ENCODE measurements at regions not wholly inside any gene's neighbourhood (a gene's known extent, or its start where the extent isn't known, plus 50 kb on each side); places are given as distances from the start of the nearest gene placed in this dataset.

- DNase-seq (ENCODE audit: low read depth, low spot score), result no peak
Observed at GRCh38 chr18:61159246-61159645, 174.0 kb upstream of the CDH20 start.

DNA sequence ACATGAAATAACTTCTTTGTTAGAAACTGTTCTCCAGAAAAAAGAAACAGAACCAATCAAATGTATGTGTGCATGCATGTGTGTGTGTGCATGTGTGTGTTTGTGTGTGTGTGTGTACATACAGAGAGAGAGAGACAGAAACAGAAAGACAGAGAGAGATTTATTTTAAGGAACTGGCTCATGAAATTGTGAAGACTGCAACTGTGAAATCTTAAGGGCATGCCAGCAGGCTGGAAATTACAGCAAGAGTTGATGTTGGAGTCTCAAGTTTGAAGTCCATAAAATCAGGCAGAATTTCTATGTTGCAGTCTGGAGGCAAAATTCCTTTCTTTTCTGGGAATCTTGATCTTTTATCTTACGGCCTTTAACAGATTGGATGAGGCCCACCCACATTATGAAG, 168.9 kb upstream of the CDH20 start:
- DNase-seq (ENCODE audit: low read depth, low spot score), result no peak

GRCh38 chr18:61167902-61168301, 165.3 kb upstream of the CDH20 start:
- no peak for DNase-seq (ENCODE audit: low read depth, low spot score)

GRCh38 chr18:61169386-61169785, 163.8 kb upstream of the CDH20 start:
- no peak for DNase-seq (ENCODE audit: low read depth, low spot score)

- DNase-seq (ENCODE audit: low read depth, low spot score), result no peak
Observed at GRCh38 chr18:61172624-61173023, 160.6 kb upstream of the CDH20 start.

DNA sequence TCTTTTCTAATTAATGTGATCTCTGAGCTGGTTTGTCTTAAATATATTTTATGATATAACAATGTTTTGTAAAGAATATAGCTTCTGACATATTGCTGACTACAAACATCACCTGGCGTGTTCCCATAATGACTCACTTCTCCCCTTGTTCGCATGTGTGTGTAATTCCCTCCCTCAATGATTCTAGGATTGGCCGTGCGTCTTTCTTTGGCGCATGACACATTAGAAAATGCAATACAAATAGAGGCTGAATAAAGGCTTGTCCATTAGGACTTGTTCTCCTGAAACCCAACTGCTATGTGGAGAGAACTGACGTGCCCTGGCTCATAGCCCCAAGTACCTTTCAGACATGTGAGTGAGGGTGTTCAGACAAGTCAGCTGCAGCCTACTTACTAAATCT, 159.7 kb upstream of the CDH20 start:
- DNase-seq (ENCODE audit: low read depth, low spot score), result no peak

DNA sequence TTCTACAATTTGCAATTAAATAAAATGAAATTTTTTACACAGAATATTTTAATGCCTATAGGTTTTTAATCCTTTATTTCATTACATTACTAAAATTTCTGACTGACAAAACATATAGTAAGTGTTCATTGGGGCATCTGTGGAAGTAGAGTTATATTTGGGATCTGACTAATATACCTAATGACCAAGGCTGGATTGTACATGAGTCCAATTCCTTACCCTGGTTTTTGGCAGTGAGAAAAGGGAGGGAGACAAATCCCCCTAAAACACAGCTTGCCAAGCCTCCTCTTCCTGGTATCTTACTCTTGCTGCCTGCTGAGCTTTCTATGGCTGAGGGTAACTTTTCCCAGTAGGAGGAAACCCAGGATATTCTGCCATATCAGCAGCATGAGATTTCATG, 149.4 kb upstream of the CDH20 start:
- no peak for DNase-seq (ENCODE audit: low read depth, low spot score)

DNA sequence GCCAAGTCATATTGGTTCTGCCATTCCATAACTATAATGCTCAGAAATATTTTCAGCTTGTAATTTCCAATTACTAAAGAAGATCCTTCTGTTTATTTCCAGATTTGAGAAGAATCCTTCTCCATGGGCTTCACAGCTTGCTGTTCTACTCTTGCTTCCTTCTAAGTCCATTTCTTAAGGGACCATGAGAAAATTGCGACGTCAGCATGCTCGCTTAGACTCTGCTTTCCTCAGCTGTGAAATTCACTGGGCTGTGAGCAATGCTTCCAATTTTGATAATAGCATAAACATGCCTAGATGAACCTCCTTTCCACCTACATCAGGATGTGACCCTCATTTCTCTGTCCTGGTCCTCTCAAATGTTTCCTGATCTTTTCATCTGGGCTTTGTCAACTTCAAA, 145.3 kb upstream of the CDH20 start:
- DNase-seq (ENCODE audit: low read depth, low spot score), result no peak

DNA sequence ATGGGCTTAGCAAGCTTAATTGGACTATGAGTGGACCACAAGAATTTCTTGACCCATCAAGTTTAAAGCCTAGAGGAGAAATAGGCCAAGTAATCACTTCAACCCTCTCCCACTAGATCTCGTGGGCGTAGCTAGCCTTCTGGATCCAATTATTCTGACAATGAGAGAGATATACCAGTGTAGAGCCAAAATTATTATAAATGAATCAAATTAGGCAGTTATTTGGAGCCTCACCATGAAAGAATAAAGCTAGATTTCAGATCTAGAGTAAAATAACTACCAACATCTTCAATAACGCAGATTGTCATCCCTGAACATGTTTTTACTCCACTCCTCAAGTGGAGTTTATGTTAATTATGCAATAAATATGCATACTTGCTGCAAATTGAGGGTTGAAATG, 143.9 kb upstream of the CDH20 start:
- no peak for DNase-seq (ENCODE audit: low read depth, low spot score)

GRCh38 chr18:61194726-61195125, 138.5 kb upstream of the CDH20 start:
- DNase-seq (ENCODE audit: low read depth, low spot score), result no peak

DNA sequence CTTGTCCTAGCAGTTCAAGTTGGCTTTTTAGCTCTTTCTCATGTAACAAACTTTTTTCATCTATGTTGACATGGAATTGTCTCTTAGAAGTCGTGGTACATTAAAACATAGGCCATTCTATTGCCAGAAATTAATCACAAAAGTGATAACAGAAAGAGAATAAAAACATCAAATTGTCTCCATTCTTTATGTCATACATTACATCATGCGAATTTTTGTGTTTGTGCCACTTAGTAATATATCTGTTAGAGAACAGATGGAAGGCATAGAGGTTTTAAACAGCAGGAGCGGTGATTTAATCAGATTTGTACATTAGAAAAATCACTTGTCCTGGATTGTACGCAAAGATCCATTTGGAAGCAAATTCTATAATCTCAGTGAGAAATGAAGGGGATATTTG, 136.5 kb upstream of the CDH20 start:
- no peak for DNase-seq (ENCODE audit: low read depth, low spot score)

DNA sequence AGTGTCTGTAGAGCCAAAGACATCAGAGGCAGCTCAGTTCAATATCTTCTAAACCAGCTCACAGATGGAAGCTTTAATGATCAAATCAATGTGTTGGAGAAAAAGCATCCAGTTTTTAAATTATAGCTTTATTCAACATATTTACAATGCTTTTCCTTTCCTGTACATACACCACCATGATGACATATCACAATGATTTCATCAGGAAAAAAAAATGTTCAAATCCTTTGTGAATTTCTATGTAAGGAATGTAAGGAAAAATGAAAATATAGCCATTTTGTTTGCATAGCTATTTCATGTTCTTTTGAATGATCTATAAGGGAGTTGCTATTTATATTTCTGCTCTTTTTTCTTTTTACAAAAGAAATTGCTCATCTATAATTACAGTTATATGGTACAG, 134.7 kb upstream of the CDH20 start:
- no peak for DNase-seq (ENCODE audit: low read depth, low spot score)

DNA sequence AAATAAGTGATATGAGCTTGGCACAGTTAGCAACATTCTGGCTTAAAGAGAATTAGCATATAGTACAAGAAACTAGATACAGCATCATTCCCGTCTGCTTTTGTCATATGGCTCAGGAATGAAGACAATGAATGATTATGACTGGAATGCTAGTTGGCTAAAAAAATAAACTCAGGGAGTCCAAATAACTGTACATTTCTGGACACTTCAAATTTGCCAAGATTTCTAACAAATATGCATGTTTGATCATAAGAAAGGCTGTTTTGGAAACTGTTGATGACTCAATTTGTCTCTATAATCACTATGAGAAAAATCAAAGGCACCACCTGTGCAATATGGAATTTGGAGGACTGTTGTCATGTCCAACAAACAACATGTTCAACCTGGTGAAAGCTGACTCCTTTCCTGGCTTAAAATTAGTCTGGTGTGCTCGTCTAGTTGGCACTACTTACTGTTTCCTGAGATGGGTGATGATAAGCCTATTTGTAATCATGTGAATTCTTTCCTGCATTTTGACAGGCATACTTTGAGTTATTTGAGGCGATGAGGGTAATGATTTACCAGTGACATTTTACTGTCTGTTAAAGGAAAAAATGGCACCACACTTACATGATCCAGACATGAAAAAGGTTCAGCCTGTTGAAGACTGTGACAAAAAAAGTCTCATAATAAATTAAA, 133.9 kb upstream of the CDH20 start:
- no peak for DNase-seq (ENCODE audit: low read depth, low spot score)

GRCh38 chr18:61201511-61201910, 131.7 kb upstream of the CDH20 start:
- no peak for DNase-seq (ENCODE audit: low read depth, low spot score)

- DNase-seq (ENCODE audit: low read depth, low spot score), result no peak
Observed at GRCh38 chr18:61203151-61203550, 130.1 kb upstream of the CDH20 start.

DNA sequence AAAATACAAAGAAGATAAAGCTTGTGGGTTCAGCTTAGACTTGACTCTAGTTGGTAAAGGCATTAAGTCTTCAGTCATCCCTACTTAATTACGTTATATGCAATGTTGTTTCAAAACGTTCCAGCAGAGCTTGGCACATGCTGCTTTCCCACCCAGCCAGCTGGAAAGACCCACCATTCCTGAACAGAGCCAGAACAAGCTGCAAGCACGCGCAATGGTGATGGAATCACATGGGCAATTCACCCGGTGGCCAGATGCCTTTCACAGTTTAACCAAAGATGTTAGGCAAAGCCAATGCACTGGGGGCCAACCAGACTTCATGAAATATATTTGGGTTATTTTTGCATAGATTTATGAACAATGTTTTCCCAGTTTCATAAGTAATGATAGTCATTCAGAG, 123.4 kb upstream of the CDH20 start:
- DNase-seq (ENCODE audit: low read depth, low spot score), result no peak

GRCh38 chr18:61216051-61216450, 117.2 kb upstream of the CDH20 start:
- no peak for DNase-seq (ENCODE audit: low read depth, low spot score)

DNA sequence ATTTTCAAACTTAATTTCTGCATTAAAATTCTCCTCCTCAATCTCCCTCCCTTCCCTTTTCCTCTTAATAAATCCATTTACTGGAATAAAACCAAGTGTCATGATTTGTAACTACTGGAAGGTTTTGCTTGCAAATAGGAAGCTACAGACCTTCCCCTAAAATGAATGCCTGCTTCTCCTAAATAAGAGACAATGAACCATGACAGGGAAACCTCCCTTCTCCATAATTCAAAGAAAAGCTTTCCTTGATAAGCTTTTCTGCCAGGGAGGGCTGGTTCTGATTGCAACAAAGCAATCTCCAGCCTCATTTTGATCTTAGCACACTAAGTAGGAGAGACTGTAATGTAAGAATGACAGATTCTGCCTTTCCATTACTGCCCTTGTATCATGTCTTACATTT, 111.0 kb upstream of the CDH20 start:
- DNase-seq (ENCODE audit: low read depth, low spot score), result no peak

- DNase-seq (ENCODE audit: low read depth, low spot score), result no peak
Observed at GRCh38 chr18:61225336-61225735, 107.9 kb upstream of the CDH20 start.

DNA sequence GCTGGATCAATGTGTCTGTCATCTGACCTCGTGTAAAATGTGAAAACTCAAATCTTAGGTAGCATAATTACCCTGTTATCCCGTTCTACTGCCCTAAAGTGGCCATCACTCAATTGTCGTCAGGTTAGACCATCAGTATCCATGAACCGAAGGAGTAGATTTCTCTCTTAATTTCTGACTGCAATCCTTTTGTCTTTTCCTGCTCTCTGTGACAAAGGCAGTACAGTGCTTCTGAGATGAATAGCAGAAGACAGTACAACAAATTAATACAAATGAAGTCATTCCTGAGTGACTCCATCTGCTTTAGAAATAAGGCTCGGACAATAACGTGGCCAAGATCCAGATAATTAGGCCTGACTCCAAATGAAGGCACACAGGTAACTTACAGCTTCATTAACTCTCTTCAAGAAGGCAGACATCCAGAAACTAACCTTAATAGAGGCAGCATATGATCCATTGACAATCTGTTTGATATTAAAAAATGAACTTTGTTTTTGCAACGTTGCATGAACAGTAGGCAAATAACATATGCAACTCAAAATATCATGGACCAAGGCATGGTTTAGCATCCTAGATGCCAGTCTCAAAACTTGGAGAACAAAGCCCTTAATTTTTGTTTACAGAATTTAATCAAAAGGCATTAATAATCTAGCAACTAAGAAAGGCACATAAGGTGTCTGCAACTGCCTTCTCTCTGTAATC, 96.7 kb upstream of the CDH20 start:
- no peak for DNase-seq (ENCODE audit: low read depth, low spot score)

GRCh38 chr18:61237529-61237928, 95.7 kb upstream of the CDH20 start:
- DNase-seq (ENCODE audit: low read depth, low spot score), result no peak

DNA sequence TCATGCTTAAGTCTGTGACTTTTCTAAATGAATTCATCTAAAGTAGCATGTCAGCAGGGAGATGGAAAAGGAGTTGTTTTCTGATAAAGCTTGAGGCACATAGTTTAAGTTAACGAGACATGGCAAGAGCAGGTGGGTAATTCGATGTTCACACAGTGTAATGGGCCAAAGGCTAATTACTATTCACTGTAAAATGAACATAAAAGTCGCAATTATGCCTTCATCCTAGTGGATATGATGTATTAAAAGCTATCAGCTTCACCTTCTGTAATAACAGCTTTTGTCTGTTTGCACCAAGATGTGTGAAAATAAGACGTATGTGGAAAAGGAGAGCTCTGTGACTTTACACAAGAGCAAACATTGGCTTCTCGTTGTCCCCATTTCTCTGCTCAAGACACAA, 94.2 kb upstream of the CDH20 start:
- DNase-seq (ENCODE audit: low read depth, low spot score), result no peak

DNA sequence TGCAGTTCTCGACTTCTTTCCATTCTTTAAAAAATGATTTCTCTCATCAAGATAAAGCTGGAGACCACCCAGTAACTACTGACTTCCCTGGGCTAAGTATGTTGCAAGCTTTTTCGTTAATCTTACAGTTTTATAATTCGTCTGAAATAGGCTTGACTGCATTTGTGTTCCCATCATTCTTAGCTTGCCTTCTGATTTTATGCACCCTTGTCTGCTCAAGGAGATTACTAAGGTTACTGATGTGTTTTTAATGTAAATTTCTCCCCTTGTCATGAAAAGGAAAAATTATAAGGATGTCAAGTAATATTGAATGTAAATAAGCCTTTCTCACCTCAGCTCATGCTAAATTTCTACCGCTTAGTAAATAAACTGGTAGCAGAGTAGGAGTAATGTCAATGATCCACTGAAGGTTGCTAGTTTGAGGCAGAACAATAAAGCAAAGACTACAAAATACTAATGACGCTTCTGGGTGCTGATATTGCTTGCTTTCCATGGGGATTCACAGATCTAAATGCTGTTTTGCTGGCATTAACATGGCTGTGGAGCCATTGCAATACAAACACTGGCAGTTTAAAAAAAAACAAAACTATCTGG, 91.9 kb upstream of the CDH20 start:
- DNase-seq (ENCODE audit: low read depth, low spot score), result no peak

All from iPS DF 19.7 (cell line).